ENCODE measurements at regions not wholly inside any gene's neighbourhood (a gene's known extent, or its start where the extent isn't known, plus 50 kb on each side); places are given as distances from the start of the nearest gene placed in this dataset.

DNA sequence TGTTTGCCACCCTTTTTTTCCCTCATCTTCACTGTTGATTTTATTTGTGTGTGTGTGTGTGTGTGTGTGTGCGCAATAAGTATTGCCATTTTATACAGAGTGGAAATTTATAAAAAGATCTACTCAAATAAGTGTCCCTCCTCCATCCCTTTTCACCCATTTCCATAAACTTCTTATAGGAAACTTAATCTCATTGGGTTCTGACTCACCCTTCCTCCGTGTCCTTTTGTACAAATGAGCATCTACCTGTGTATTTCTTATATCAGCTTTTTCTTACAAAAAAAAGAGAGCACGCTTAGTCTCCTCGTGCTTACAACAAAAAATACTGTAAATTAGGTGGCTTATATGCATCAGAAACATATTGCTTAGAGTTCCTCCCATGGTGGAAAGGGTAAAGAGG lies 711.2 kb upstream of the CDH7 start:
- intact Hi-C loops (cut with DNase I): no loop called here
- WGBS: 86% methylated on average over 4 of the region's 4 CpGs
- TF ChIP-seq, protein P1, sequence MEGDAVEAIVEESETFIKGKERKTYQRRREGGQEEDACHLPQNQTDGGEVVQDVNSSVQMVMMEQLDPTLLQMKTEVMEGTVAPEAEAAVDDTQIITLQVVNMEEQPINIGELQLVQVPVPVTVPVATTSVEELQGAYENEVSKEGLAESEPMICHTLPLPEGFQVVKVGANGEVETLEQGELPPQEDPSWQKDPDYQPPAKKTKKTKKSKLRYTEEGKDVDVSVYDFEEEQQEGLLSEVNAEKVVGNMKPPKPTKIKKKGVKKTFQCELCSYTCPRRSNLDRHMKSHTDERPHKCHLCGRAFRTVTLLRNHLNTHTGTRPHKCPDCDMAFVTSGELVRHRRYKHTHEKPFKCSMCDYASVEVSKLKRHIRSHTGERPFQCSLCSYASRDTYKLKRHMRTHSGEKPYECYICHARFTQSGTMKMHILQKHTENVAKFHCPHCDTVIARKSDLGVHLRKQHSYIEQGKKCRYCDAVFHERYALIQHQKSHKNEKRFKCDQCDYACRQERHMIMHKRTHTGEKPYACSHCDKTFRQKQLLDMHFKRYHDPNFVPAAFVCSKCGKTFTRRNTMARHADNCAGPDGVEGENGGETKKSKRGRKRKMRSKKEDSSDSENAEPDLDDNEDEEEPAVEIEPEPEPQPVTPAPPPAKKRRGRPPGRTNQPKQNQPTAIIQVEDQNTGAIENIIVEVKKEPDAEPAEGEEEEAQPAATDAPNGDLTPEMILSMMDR (IDR thresholded peaks at IDR 0.05): no peak
- TF ChIP-seq POLR2A (IDR thresholded peaks at IDR 0.05; ENCODE audit: low read depth) (no peak), EP300 (IDR thresholded peaks at IDR 0.05) (no peak), POLR2AphosphoS5 (IDR thresholded peaks at IDR 0.05) (no peak)
- no peaks in the 10 kb centered on the region for H3K27me3 ChIP-seq
- no peak for DNase-seq (ENCODE audit: extremely low spot score)
- H3K9me3 ChIP-seq: no peaks in the 10 kb centered on the region
- H3K4me1 ChIP-seq: no peaks in the 10 kb centered on the region
- no peaks in the 10 kb centered on the region for H3K36me3 ChIP-seq
- H3K27ac ChIP-seq (replicated peaks in 1 of 4): no peak overlapping the region
- H3K4me3 ChIP-seq: no peak overlapping the region

DNA sequence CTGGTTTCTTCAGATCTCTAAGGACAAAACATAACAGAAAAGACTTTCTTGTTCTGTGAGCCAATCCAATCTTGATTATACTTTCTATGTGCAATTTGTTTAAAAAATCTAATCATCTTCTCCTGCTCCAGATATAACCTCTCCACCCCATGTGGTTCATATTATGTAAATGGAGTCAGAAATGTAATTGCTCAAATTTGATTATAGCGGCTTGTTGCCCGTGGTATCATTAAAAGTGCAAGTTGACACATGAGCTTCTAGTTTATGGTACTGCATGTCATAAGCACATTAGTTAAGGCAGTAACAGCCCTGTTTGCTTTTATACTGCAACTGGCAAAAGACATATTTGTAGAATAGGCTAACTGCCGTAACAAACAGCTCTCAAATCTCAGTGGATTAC lies 715.1 kb upstream of the CDH7 start:
- no peaks in the 10 kb centered on the region for H3K27me3 ChIP-seq
- no peak overlapping the region for H3K27ac ChIP-seq (replicated peaks in 1 of 4)
- H3K9me3 ChIP-seq: no peaks in the 10 kb centered on the region
- TF ChIP-seq POLR2AphosphoS5 (IDR thresholded peaks at IDR 0.05) (no peak), POLR2A (IDR thresholded peaks at IDR 0.05; ENCODE audit: low read depth) (no peak), EP300 (IDR thresholded peaks at IDR 0.05) (no peak)
- TF ChIP-seq, protein P1 (IDR thresholded peaks at IDR 0.05): no peak
- 73% methylated on average over 3 of the region's 3 CpGs for WGBS
- intact Hi-C loops (cut with DNase I): no loop called here
- no peaks in the 10 kb centered on the region for H3K36me3 ChIP-seq
- H3K4me3 ChIP-seq: no peak overlapping the region
- H3K4me1 ChIP-seq: no peaks in the 10 kb centered on the region
- DNase-seq (ENCODE audit: extremely low spot score): no peak

GRCh38 chr18:65025756-65026155 lies 725.1 kb upstream of the CDH7 start:
- no peaks in the 10 kb centered on the region for H3K36me3 ChIP-seq
- H3K27ac ChIP-seq (replicated peaks in 1 of 4): no peak overlapping the region
- H3K4me1 ChIP-seq: no peaks in the 10 kb centered on the region
- TF ChIP-seq EP300 (IDR thresholded peaks at IDR 0.05): no peak
- TF ChIP-seq, protein P1 (IDR thresholded peaks at IDR 0.05): no peak
- TF ChIP-seq POLR2AphosphoS5 (IDR thresholded peaks at IDR 0.05): no peak
- TF ChIP-seq POLR2A (IDR thresholded peaks at IDR 0.05; ENCODE audit: low read depth): no peak
- no peaks in the 10 kb centered on the region for H3K27me3 ChIP-seq
- peaks cover 0 to 9% (median 0%) of the 10 kb centered on the region in 4 donors for H3K9me3 ChIP-seq
- H3K4me3 ChIP-seq: no peak overlapping the region
- 75% methylated on average over 2 of the region's 2 CpGs for WGBS
- DNase-seq (ENCODE audit: extremely low spot score): no peak
- intact Hi-C loops (cut with DNase I): no loop called here

DNA sequence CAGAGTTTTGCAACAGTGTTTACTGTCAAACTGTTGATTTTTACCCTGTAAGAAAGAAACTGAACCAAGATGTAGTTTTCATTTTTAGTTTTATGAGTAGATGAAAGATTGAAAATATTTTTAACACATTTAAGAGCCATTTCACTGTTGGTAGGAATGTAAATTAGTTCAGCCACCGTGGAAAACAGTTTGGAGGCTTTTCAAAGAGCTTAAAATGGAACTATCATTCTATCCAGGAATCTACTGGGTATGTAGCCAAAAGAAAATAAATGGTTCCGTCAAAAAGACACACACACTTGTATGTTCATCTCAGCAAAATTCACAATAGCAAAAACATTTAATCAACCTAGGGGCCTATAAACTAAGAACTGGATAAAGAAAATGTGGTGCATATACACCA lies 729.8 kb upstream of the CDH7 start:
- Histone ChIP-seq H3K27me3 (no peaks in the 10 kb centered on the region), H3K27ac (replicated peaks in 1 of 4) (no peak overlapping the region), H3K36me3 (no peaks in the 10 kb centered on the region), H3K4me1 (no peaks in the 10 kb centered on the region), H3K4me3 (no peak overlapping the region), H3K9me3 (peaks cover 0 to 9% (median 0%) of the 10 kb centered on the region in 4 donors)
- intact Hi-C loops (cut with DNase I): no loop called here
- TF ChIP-seq EP300 (IDR thresholded peaks at IDR 0.05) (no peak), POLR2AphosphoS5 (IDR thresholded peaks at IDR 0.05) (no peak), POLR2A (IDR thresholded peaks at IDR 0.05; ENCODE audit: low read depth) (no peak)
- TF ChIP-seq, protein P1 (IDR thresholded peaks at IDR 0.05): no peak
- 42% methylated on average over 2 of the region's 2 CpGs for WGBS
- no peak for DNase-seq (ENCODE audit: extremely low spot score)

- Histone ChIP-seq H3K27me3 (no peaks in the 10 kb centered on the region), H3K9me3 (no peaks in the 10 kb centered on the region), H3K4me3 (no peak overlapping the region), H3K27ac (replicated peaks in 1 of 4) (no peak overlapping the region), H3K4me1 (no peaks in the 10 kb centered on the region), H3K36me3 (no peaks in the 10 kb centered on the region)
- TF ChIP-seq EP300 (IDR thresholded peaks at IDR 0.05) (no peak), POLR2A (IDR thresholded peaks at IDR 0.05; ENCODE audit: low read depth) (no peak), POLR2AphosphoS5 (IDR thresholded peaks at IDR 0.05) (no peak)
- TF ChIP-seq, protein P1 (IDR thresholded peaks at IDR 0.05): no peak
- intact Hi-C loops (cut with DNase I): no loop called here
- WGBS: 91% methylated on average over 1 of the region's 1 CpG
- DNase-seq (ENCODE audit: extremely low spot score): no peak
These were observed 732.6 kb upstream of the CDH7 start for GRCh38 chr18:65018184-65018583.

Data from esophagus muscularis mucosa (tissue), 4 donors.